SK-N-SH (cell line): ENCODE measurements at regions not wholly inside any gene's neighbourhood (a gene's known extent, or its start where the extent isn't known, plus 50 kb on each side); places are given as distances from the start of the nearest gene placed in this dataset.

Experiments used
- CHD2 ChIP-seq: fragments of 150-350 bp; IDR thresholded peaks from 2 replicates; pipeline ENCODE4 v1.6.1; 2018; ENCODE audit warnings: low read length; ENCODE audit not compliant: partially characterized antibody
- CTCF ChIP-seq: fragments of 200-600 bp; sonication (generic); IDR thresholded peaks from 2 replicates; pipeline ENCODE4 v1.6.1; 2017; ENCODE audit warnings: antibody characterized with exemption, mild to moderate bottlenecking, moderate library complexity
- FOSL2 ChIP-seq: IDR thresholded peaks from 2 replicates; pipeline ENCODE4 v1.4.0; 2012; ENCODE audit warnings: low read depth, mild to moderate bottlenecking, moderate library complexity, borderline replicate concordance
- FOXJ3 ChIP-seq: sonication (generic); formaldehyde crosslinking; IDR thresholded peaks from 2 replicates; pipeline ENCODE4 v1.5.1; 2020; ENCODE audit warnings: mild to moderate bottlenecking, missing genetic modification reagents
- MAX ChIP-seq: IDR thresholded peaks from 2 replicates; pipeline ENCODE4 v1.4.0; 2012; ENCODE audit warnings: low read depth
- MEF2A ChIP-seq: IDR thresholded peaks from 2 replicates; pipeline ENCODE4 v1.4.0; 2012; ENCODE audit warnings: low read depth, borderline replicate concordance
- POLR2AphosphoS5 ChIP-seq: IDR thresholded peaks from 2 replicates; pipeline ENCODE4 v1.6.1; 2012; ENCODE audit warnings: low read depth, low read length
- SMC3 ChIP-seq: IDR thresholded peaks from 2 replicates; pipeline ENCODE4 v1.6.1; 2012; ENCODE audit warnings: low read depth, low read length, improper control_type of control experiment
- TAF1 ChIP-seq: IDR thresholded peaks from 2 replicates; pipeline ENCODE4 v1.6.1; 2012; ENCODE audit warnings: low read depth, mild to moderate bottlenecking, low read length, moderate library complexity, borderline replicate concordance
- YY1 ChIP-seq: IDR thresholded peaks from 2 replicates; pipeline ENCODE4 v1.4.0; 2012; ENCODE audit warnings: low read depth, mild to moderate bottlenecking
- TF ChIP-seq, protein P1 (sequence below): IDR thresholded peaks from 2 replicates; pipeline ENCODE4 v1.6.1; 2012; ENCODE audit warnings: mild to moderate bottlenecking, low read depth, low read length, moderate library complexity

GRCh38 chr2:220855296-220855695 is 716.8 kb downstream of the EPHA4 start:
- TF ChIP-seq CTCF (no peak), MAX (no peak), POLR2AphosphoS5 (no peak), TAF1 (no peak), FOSL2 (no peak), MEF2A (no peak), SMC3 (no peak), FOXJ3 (CRISPR knock-in tag) (no peak), YY1 (no peak), CHD2 (no peak)
- TF ChIP-seq, protein P1, sequence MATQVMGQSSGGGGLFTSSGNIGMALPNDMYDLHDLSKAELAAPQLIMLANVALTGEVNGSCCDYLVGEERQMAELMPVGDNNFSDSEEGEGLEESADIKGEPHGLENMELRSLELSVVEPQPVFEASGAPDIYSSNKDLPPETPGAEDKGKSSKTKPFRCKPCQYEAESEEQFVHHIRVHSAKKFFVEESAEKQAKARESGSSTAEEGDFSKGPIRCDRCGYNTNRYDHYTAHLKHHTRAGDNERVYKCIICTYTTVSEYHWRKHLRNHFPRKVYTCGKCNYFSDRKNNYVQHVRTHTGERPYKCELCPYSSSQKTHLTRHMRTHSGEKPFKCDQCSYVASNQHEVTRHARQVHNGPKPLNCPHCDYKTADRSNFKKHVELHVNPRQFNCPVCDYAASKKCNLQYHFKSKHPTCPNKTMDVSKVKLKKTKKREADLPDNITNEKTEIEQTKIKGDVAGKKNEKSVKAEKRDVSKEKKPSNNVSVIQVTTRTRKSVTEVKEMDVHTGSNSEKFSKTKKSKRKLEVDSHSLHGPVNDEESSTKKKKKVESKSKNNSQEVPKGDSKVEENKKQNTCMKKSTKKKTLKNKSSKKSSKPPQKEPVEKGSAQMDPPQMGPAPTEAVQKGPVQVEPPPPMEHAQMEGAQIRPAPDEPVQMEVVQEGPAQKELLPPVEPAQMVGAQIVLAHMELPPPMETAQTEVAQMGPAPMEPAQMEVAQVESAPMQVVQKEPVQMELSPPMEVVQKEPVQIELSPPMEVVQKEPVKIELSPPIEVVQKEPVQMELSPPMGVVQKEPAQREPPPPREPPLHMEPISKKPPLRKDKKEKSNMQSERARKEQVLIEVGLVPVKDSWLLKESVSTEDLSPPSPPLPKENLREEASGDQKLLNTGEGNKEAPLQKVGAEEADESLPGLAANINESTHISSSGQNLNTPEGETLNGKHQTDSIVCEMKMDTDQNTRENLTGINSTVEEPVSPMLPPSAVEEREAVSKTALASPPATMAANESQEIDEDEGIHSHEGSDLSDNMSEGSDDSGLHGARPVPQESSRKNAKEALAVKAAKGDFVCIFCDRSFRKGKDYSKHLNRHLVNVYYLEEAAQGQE = no peak
